HL-60 (cell line): ENCODE measurements at regions not wholly inside any gene's neighbourhood (a gene's known extent, or its start where the extent isn't known, plus 50 kb on each side); places are given as distances from the start of the nearest gene placed in this dataset.

Source experiments
- CTCF ChIP-seq: IDR thresholded peaks from one replicate; pipeline ENCODE4 v1.5.1; 2011; ENCODE audit warnings: low read length, control low read depth, inconsistent platforms; ENCODE audit not compliant: insufficient read depth
- GABPA ChIP-seq: IDR thresholded peaks from 2 replicates; pipeline ENCODE4 v1.6.1; 2012; ENCODE audit warnings: low read depth
- POLR2AphosphoS5 ChIP-seq: IDR thresholded peaks from 2 replicates; pipeline ENCODE4 v1.6.1; 2012; ENCODE audit warnings: low read depth
- REST ChIP-seq: IDR thresholded peaks from 2 replicates; pipeline ENCODE4 v1.6.1; 2012; ENCODE audit warnings: low read depth; ENCODE audit not compliant: insufficient replicate concordance
- SPI1 ChIP-seq: IDR thresholded peaks from 2 replicates; pipeline ENCODE4 v1.6.1; 2012; ENCODE audit warnings: low read depth, mild to moderate bottlenecking, borderline replicate concordance

GRCh38 chr2:155766342-155767115, 566.0 kb downstream of the NR4A2 start:
- no peak for TF ChIP-seq POLR2AphosphoS5
- no peak for TF ChIP-seq CTCF
- no peak for TF ChIP-seq REST
- no peak for TF ChIP-seq GABPA
- TF ChIP-seq SPI1, result no peak
